ENCODE measurements at regions not wholly inside any gene's neighbourhood (a gene's known extent, or its start where the extent isn't known, plus 50 kb on each side); places are given as distances from the start of the nearest gene placed in this dataset.

- H3K27me3 Mint-ChIP-seq (ENCODE audit: low read depth), result peaks cover 2% of the 10 kb centered on the region; the same call in 1 of the 2 replicates
- no peak for DNase-seq (ENCODE audit: low spot score)
- ChIA-PET POLR2A (no interaction called here), CTCF (interaction anchor here (0.6 to 2.2 kb wide), 32 partner anchors 8 to 915 kb away, joined by 3 to 22 read pairs (median 4); partner anchors contain the start of gene POLR1F)
- no peaks in the 10 kb centered on the region for H3K4me1 Mint-ChIP-seq
- H3K36me3 Mint-ChIP-seq, result peaks cover 8% of the 10 kb centered on the region
- no peak for ATAC-seq
- peaks cover 26% of the 10 kb centered on the region for H3K9me3 Mint-ChIP-seq
- H3K27ac Mint-ChIP-seq, result no peak overlapping the region
- TF ChIP-seq OVOL2 (CRISPR knock-in tag; IDR thresholded peaks at IDR 0.05; ENCODE audit: borderline replicate concordance), result no peak
- TF ChIP-seq ZMAT4 (CRISPR knock-in tag; IDR thresholded peaks at IDR 0.05), result no peak
- TF ChIP-seq ZNF423 (CRISPR knock-in tag; IDR thresholded peaks at IDR 0.05), result no peak
- TF ChIP-seq MXD4 (CRISPR knock-in tag; IDR thresholded peaks at IDR 0.05; ENCODE audit: borderline replicate concordance), result no peak
- TF ChIP-seq TP53 (CRISPR knock-in tag; IDR thresholded peaks at IDR 0.05), result no peak
- TF ChIP-seq ZNF425 (CRISPR knock-in tag; conservative IDR thresholded peaks at IDR 0.05), result no peak
- TF ChIP-seq ZNF512 (CRISPR knock-in tag; IDR thresholded peaks at IDR 0.05; ENCODE audit: borderline replicate concordance), result no peak
- no peak for TF ChIP-seq ATF1 (CRISPR knock-in tag; IDR thresholded peaks at IDR 0.05)
- TF ChIP-seq MLX (CRISPR knock-in tag; IDR thresholded peaks at IDR 0.05), result no peak
- no peak for TF ChIP-seq NR3C1 (CRISPR knock-in tag; conservative IDR thresholded peaks at IDR 0.05; ENCODE audit: low read depth)
- TF ChIP-seq ZNF317 (CRISPR knock-in tag; IDR thresholded peaks at IDR 0.05; ENCODE audit: borderline replicate concordance, low read depth), result no peak
- TF ChIP-seq USF2 (CRISPR knock-in tag; IDR thresholded peaks at IDR 0.05), result no peak
- no peak overlapping the region for H3K4me3 Mint-ChIP-seq
Measured at GRCh38 chr7:19491371-19491770, 217.5 kb downstream of the POLR1F start.

- DNase-seq (ENCODE audit: low spot score) (no peak), ATAC-seq (no peak)
- Mint-ChIP-seq H3K36me3 (peaks cover 8% of the 10 kb centered on the region), H3K9me3 (peaks cover 24% of the 10 kb centered on the region), H3K27ac (no peak overlapping the region), H3K4me3 (no peak overlapping the region), H3K4me1 (no peaks in the 10 kb centered on the region), H3K27me3 (ENCODE audit: low read depth) (peaks cover 2% of the 10 kb centered on the region; the same call in 1 of the 2 replicates)
- TF ChIP-seq CTCF (IDR thresholded peaks at IDR 0.05), result no peak
- no peak for TF ChIP-seq ZMAT4 (CRISPR knock-in tag; IDR thresholded peaks at IDR 0.05)
- no peak for TF ChIP-seq FOXP1 (CRISPR knock-in tag; IDR thresholded peaks at IDR 0.05; ENCODE audit: borderline replicate concordance)
- no peak for TF ChIP-seq USF1 (CRISPR knock-in tag; IDR thresholded peaks at IDR 0.05)
- CTCF ChIA-PET, result no interaction called here
- POLR2A ChIA-PET, result no interaction called here
Measured at GRCh38 chr7:19489162-19489820, 219.5 kb downstream of the POLR1F start.
